IPS-NIHi7 (cell line): ENCODE measurements at regions not wholly inside any gene's neighbourhood (a gene's known extent, or its start where the extent isn't known, plus 50 kb on each side); places are given as distances from the start of the nearest gene placed in this dataset.
"Not testable (repeated sequence)": the region's sequence is repeated elsewhere in the genome, so short reads cannot be mapped to it uniquely, and the experiment has no call there.

Experiments
- DNase-seq: peaks from one replicate; pipeline ENCODE4 v3.0.0; 2012; ENCODE audit warnings: mixed read lengths; ENCODE audit errors: extremely low spot score

DNA sequence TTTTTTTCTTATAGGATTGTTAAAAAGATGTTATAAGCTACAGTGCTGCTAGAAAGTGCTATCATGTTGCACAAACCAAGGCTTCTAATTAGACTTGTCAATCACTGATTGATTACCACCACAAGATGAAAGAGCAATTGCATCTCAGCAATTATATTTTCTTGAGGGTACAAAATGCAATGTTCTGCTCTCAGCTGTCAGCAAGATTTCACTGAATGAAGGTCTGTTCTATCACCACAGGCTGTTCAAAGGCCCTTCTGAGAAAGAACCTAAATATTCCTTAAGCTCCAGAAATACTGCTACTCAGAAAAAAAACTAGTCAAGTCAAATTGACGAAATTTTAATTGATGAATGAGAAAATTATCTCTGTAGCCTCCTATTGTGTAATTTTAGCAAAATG is 301.9 kb upstream of the KYNU start:
- DNase-seq: no peak

DNA sequence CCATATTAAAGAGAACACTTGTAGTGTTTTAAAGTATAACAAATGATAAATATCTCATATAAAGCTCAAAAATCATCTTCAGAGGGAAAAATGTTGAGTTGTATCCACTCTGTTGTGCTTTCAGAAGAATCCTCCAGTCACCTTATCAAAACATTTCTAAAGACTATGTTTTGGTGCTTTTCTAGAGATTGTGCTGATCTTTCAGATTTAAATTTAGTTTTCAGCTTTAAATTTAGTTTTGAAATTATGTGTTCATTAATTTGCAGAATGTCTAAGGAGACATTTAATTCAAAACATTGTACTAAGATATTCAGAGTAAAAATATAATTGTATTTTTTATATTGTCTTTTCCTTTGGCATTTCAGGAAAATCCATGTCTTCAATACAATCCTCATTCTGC is 303.1 kb upstream of the KYNU start:
- DNase-seq: no peak

DNA sequence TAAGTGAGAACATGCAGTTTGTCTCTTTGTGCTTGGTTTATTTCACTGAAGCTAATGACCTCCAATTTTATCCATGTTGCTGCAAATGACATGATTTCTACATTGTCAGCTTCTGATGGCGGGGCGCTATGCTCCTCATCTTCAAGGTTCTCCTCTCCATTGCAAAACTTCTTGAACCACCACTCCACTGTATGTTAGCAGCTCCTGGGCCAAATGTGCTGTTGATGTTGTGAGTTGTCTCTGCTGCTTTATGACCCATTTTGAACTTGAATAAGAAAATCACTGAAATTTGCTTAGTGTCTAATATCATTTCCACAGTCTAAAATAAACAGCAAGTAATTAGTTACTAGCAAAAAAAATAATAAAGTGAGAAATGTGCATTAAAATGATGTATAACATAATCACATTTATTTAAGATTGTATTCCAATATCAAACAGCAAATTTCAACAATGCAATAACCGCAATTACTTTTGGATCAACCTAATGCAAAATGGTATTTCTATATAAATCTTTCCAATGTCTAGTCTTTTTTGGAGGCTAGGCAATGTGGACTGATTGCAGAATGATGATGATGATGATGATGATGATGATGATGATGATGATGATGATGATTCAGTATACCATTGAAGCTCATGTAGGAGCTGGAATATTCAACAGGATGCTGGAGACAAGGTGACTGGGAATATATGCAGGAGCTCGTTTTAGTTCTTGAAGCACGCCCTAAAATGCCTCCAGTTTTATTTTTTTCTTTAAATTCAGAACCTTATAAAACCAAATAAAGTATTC is 304.9 kb upstream of the KYNU start:
- no peak for DNase-seq

DNA sequence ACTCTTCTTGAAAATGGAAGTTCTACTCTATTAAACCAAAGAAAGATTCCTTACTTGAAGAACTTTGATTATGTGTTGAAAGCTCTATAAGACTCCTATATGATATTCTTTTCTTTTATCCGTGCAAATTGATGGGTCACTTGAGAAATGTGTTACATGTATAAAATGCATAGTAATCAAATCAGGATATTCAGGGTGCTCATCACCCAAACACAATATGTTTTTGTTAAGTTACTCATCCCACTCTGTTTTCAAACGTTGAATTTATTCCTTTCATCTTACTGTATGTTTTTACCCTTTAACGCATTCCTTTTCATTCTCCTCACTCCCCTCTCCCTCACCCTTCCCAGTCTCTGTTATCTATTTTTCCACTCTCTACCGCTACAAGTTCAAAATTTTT is 305.5 kb upstream of the KYNU start:
- DNase-seq: no peak

DNA sequence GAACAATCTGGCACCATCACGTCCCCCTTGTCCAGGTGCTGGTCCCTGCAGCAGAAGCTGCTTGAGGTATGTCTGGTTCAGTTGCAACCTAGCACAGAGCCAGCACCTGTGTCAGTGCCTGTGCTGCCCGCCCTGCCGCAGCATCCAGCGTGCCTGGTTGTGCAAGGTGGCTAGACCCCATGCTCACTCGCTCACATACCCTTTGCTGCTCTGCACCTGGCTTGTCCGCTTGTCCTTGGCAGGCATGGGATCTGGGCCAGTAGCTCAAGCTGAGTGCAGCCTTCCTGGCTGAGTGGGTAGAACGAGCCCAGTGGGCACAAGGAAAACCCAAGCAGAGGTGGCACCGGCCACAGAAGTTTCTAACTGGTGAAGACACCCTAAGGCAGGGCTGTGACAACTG is 314.6 kb upstream of the KYNU start:
- no peak for DNase-seq

DNA sequence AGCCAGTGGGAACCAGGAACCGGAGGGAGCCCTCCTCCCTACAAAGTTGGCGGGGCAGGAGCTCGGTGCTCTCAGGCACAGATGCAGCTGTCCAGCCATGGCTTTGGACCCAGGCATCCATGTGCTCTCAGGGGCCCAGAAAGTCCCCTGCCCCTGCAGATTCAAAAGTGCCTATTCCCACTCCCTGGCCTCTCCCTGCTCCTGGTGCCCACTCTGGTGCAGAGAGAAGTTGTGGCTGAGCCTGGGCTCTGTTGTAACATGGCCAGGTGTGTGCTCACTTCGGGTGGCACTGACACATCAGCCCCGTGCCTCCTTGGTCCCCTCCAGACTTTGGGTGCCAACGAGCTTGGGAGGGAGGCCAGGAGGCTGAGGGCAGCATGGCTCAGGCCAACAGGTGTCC is 315.8 kb upstream of the KYNU start:
- no peak for DNase-seq

DNA sequence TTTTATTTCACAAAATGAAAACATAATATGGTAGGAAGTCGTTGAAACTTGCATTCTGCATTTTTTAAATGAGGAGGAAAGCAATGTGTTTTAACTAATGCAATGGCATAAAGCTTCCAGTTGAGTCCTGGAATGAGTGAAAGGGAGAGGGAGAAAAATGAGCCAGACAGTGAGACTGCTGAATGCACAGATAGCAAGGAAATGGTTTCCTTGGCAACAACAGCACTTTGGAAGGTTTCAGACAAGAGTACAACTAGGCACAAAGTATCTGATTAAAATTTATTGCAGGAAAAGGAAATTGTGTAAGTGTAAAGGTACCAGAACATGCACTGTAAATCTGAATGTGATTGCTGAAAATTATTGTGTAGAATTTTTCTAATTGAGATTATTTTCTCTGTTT is 320.1 kb upstream of the KYNU start:
- DNase-seq: no peak

DNA sequence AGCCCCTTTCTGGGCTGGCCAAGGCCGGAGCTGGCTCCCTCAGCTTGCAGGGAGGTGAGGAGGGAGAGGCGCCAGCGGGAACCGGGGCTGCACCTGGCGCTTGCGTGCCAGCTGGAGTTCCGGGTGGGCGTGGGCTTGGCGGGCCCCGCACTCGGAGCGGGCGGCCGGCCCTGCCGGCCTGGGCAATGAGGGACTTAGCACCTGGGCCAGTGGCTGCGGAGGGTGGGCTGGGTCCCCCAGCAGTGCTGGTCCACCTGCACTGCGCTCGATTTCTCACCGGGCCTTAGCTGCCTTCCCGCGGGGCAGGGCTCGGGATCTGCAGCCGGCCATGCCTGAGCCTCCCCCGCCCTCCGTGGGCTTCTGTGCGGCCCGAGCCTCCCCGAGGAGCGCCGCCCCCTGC is 331.5 kb upstream of the KYNU start:
- not testable (repeated sequence) for DNase-seq

DNA sequence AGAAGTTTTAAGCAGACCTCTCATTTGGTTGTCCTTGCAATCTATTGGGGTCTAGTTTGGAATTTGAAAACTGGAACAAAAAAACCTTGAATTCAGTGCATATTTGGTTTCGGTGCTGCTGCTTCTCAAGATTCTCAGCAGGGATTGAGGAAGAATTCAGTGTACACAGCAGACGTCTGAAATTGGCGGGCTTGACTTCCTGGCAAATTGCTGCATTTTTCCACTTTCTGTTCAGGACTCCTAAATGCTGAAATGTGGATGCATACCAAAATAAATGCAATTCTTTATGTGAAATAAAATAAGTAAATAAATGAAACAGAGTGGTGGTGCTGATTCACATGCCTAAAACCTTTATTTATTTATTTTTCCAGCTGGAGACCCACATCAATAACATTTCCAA is 332.4 kb upstream of the KYNU start:
- DNase-seq: no peak

DNA sequence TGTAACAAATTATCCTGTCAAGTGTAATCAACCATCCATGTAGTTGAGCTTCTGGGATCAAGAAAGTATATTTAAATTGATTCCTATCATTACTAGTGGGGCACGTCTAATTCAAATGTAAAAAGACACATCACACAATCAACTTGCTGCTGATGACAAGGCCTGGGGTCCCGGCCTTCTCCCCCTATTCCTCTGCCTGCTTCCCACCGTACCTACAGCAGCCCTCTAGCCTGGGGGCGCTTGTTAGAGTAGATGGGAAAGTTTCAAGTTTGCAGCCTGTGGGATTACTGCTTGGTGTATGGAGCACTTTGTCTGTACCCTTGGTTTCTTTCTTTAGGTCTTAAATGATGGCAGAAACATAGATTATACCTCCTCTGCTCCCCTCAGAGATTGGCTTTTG is 333.3 kb upstream of the KYNU start:
- no peak for DNase-seq

DNA sequence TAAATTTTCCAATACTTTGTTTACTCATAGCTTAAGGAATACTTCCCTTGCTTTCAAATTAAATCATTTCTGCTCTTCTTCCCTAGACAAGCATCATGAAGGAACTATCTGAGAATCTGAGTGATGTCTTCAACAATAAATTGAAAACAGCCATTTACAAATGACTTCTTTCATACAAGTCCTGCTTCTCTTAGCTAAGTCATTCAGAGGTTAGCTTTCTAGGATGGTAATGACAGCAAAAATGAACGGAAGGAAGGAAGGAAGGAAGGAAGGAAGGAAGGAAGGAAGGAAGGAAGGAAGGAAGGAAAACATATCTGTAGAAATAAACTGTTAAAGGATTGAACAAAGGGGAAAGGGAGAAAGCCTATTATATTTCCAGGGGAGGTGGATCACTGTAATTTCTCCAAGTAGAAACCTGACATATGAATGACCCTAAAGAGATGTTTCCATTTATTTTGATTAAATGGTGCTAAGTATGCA is 335.0 kb upstream of the KYNU start:
- DNase-seq: no peak

DNA sequence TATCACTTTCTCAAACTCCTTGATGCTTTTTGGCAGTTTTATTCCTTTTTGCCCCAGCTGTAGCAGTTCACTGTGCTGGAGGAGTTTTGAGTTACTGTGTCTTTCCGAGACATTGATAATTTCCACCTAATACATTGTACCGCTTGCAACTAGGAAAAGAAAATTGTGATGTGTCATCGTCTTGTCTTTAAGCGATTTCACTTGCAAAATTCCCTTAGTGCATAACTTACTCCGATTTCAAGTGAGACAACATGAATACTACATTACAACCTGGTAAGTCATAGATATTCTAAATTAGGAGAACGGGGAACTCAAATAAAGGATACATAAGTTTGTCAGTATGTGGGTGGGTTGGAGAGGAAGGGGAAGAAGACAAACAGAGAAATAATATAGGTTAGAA is 340.5 kb upstream of the KYNU start:
- DNase-seq: no peak

DNA sequence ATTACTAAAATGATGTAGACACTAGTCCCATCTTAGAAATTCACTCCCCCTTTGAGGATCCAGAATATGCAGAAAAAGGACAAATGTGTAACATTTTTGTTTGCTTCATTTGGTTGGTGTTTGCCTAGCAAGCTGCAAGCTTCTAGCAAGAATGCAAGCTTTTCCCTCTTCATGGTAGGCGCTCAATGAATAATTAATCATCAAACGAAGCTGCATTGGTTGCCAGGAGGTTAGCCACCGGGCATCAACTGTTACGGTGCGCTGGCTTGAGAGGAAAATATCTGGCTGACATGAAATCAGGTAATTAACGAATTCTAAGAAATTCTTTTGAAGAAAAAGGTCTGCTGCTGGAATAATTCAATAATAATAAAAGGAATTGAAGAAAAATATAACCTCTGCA is 341.0 kb upstream of the KYNU start:
- DNase-seq: no peak

DNA sequence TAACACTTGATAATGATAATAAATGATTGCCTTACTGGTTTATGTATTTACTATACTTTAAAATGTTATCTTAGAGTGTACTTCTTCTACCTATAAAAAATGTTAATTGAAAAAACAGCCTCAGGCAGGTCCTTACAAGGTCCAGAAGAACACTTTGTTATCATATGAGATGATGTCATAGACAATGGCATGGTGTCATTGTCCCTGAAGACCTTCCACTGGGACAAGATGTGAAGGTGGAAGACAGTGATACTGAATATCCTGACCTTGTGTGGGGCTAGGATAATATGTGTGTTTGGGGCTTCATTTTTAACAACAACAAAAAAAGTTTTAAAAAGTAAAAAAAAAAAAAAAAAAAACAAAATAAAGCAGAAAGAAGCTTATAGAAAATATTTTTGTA is 342.2 kb upstream of the KYNU start:
- no peak for DNase-seq

DNA sequence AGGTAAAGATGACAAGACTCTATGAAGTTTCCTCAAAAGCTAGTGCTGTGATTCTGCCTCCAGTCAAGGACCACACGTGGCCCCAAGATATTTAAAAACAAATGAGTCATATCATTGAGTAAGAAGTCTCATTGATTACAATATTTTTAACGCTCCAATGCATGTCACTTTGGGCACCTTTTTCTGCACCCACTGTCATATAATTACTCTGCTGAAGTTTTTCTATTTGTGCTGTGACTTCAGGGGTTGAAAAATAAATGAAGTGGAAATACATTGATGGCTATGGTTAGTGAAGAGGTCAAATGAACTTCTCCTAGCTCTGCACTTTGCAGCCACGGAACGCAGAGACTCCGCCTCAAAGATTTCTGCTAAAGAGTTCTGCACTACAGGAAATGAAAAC is 344.3 kb upstream of the KYNU start:
- no peak for DNase-seq

DNA sequence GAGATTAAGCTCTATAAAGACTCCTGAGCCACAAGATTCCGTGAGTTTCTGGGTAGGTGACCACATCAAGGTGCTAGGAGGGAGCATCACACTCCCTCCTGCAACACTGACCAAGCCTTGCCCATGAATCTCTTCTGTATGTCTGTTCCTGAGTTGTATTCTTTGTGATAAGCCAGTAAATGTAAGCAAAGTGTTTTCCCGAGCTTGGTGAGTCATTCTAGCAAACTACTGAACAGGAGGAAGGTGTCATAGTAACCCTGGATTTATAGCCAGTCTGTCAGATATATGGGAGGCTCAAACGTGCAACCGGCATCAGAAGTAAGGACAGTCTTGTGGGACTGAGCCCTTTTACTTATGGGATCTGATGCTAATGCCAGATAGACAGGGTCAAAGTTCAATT is 346.1 kb upstream of the KYNU start:
- DNase-seq: no peak

DNA sequence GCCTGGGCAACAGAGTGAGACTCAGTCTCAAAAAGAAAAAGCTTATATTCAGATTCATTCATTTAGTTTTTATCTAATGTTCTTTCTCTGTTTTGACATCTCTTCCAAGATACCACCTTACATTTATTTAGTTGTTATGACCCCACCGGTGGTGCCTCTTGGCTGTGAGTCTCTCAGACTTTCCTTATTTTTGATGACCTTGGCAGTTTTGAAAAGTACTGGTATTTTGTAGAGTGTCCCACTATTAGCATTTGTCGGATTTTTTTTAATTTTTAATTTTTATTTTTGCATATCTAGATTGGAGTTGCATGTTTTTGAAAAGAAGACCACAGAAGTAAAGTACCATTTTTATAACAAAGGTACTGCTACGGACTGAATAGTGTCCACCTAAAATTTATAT is 351.7 kb upstream of the KYNU start:
- no peak for DNase-seq

DNA sequence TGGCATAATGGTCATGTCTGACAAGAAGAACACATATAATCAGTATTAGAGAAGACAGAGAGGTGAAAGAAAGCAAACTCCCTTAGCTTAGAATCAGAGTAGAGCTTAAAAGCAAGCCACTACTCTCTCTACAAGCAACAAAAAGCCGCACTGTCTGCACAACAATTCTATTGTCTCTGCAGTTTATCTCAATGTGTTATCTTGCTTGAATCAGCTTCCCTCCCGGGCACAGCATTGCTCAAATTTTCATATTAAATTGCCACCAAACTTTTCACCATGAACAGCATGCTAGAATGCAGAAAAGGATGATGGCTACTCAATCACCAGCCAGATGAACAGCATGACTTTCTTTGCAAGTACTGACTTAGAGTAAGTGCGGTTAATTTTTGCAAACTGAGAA is 356.0 kb upstream of the KYNU start:
- DNase-seq: no peak

DNA sequence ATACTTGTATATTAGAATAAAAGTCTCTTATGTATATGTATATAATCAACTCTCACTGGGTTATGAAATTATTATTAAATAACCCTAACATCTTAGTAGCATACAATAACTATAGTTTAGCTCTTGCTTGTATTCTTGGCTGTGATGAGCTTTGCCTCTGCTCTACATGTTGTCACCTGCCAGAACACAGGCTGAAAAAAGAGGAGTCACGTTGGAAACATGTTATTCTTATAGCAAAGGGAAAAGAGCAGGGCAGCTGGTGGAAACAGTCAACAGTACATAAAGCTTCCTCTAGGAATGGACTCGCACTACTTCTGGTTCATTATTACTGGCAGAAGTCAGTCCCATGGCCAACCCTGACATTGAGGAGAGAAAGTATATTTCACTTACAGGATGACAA is 362.0 kb upstream of the KYNU start:
- DNase-seq: no peak

DNA sequence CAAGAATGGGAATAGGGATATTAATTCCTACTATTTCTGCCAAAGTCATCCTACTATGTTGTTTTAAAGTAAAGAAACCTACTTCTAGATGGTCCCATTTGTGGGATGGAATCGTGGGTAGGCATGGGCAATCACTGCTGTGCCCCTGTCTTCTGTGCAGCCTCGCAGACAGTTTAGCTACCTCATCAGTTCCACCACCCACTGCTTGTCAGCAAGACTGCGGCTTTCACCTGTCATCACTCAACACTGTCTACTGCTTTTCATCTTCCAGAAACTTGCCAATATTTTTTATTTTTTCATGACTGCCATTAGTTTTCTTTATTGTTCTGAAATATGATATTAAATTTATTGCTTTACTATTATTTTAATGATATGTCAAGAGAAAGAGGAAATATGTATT is 368.1 kb upstream of the KYNU start:
- no peak for DNase-seq

DNA sequence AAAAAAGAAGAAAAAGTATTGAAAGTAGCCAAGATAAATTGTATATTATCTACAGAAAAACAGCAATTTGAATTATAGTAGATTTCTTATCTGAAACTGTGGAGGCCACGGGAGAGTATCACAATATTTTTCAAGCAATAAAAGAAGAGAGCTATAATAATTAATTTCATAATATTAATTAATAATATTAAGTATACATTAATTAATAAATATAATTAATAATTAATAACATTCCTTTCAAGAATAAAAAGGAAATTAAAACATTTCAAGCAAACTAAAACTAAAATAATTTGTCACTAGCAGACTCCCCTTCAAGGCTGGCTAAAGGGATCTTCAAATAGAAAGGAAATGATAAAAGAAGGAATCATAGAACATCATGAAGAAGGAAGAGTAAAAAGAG is 372.7 kb upstream of the KYNU start:
- no peak for DNase-seq

DNA sequence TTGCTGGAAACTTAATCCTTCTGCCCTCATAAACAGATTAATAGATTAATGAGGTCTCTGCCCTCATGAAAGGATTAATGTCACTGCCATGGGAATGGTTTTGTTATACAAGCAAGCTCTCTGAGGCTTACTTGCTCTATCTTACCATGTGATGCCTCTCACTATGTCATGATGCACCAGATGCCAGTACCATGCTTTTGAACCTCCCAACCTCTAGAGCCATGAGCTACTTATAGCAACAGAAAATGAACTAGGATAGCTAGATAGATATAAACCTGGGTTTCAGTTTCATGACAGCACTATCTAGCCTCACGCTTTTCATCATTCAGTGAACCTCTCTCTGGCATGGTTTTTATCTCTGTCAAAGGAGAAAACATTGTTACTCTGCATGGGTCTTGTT is 371.6 kb upstream of the LRP1B start:
- DNase-seq: no peak

DNA sequence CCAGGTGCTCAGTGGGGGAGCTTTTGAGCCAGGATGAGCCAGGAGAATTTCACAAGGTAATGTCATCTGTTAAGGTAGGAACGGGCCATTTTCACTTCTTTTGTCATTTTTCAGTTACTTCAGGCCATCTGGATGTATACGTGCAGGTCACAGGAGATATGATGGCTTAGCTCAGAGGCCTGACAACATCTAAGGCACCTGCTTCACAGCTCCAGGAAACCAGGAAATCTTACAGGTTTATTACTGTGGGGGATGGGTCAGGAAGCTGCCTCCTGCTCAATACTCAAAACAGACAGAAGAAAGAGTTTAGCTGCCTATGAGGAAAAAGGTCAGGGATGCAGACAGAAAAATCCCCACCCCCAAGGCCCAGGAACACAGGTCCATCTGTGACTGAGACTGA is 364.3 kb upstream of the LRP1B start:
- DNase-seq: no peak

DNA sequence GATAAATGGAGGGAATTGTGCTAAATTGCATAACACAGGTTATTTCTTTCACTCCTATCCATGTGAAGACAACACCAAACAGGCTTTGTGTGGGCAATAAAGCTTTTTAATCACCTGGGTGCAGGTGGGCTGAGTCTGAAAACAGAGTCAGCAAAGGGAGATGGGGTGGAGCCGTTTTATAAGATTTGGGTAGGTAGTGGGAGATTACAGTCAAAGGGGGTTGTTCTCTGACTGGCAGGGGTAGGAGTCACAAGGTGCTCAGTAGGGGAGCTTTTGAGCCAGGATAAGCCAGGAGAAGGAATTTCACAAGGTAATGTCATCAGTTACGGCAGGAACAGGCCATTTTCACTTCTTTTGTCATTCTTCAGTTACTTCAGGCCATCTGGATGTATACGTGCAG is 358.8 kb upstream of the LRP1B start:
- DNase-seq: not testable (repeated sequence)
